ENCODE measurements at regions not wholly inside any gene's neighbourhood (a gene's known extent, or its start where the extent isn't known, plus 50 kb on each side); places are given as distances from the start of the nearest gene placed in this dataset.

DNA sequence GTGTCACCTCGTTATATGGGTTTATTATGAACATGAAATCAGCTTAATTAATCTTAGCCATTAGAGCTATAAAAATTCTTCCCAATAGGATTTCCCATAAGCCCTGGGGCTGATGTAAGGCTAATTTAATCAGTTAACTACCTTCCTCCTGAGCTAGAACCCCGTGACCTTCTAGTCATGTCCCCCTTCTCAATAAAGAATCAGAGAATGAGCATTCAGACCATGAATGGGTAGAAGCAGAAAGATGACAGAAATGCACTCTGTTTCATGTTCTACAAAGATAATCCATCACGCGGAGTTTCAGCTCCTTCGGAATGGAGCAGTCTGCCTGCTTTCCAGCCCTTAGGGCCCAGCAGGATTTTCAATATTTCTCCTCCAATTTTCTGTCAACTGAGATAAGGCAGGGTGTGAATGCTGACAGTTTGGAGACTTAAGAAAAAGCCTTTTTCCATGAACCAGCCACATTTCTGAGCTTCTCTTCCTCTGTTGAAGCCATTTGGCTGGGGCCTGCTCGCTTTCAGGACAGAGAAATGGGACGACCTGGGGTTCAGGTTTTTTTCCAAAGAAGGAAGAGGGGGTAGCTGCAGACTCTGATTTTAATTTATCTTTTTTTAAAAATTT lies 211.0 kb downstream of the NEBL start:
- Histone ChIP-seq H3K36me3 (no peaks in the 10 kb centered on the region), H3K9me3 (no peaks in the 10 kb centered on the region), H3K27me3 (no peaks in the 10 kb centered on the region), H3K27ac (no peak overlapping the region), H3K4me1 (ENCODE audit: control insufficient read depth in 1 of 2, insufficient read depth in 1 of 2, low read depth in 1 of 2, low read length in 1 of 2) (no peaks in the 10 kb centered on the region), H3K4me3 (ENCODE audit: low read depth in 1 of 2, low read length in 1 of 2) (no peak overlapping the region)
- TF ChIP-seq CTCF (IDR thresholded peaks at IDR 0.05): no peak

DNA sequence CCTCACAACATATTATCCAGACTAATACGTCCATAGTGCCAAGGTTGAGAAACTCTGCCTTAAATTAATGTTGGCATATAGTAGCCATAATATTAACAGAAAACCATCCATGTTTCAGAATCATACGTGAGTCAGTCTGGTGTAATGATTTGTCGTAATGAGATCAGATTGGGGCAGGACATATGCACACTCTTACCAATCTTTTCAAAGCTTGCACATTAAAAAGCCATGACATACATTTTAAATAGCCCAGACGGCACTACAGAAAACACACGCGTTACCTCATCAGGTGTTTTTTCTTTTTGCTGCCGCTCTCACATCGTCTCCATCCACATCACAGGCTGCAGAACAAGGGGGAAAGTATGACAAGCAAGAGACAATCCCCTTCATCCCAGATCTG lies 211.6 kb downstream of the NEBL start:
- Histone ChIP-seq H3K9me3 (no peaks in the 10 kb centered on the region), H3K36me3 (no peaks in the 10 kb centered on the region), H3K4me3 (ENCODE audit: low read depth in 1 of 2, low read length in 1 of 2) (no peak overlapping the region), H3K27ac (no peak overlapping the region), H3K27me3 (no peaks in the 10 kb centered on the region), H3K4me1 (ENCODE audit: control insufficient read depth in 1 of 2, insufficient read depth in 1 of 2, low read depth in 1 of 2, low read length in 1 of 2) (no peaks in the 10 kb centered on the region)
- no peak for TF ChIP-seq CTCF (IDR thresholded peaks at IDR 0.05)

GRCh38 chr10:20683345-20683744 lies 213.8 kb downstream of the NEBL start:
- no peak for TF ChIP-seq CTCF (IDR thresholded peaks at IDR 0.05)

GRCh38 chr10:20682782-20683181 lies 214.3 kb downstream of the NEBL start:
- Histone ChIP-seq H3K36me3 (no peaks in the 10 kb centered on the region), H3K4me1 (ENCODE audit: control insufficient read depth in 1 of 2, insufficient read depth in 1 of 2, low read depth in 1 of 2, low read length in 1 of 2) (no peaks in the 10 kb centered on the region), H3K27me3 (no peaks in the 10 kb centered on the region), H3K4me3 (ENCODE audit: low read depth in 1 of 2, low read length in 1 of 2) (no peak overlapping the region), H3K9me3 (no peaks in the 10 kb centered on the region), H3K27ac (no peak overlapping the region)
- no peak for TF ChIP-seq CTCF (IDR thresholded peaks at IDR 0.05)

More at GRCh38 chr10:20683345-20683744, 213.8 kb downstream of the NEBL start:
- H3K9me3 ChIP-seq: no peaks in the 10 kb centered on the region
- H3K4me1 ChIP-seq (ENCODE audit: control insufficient read depth in 1 of 2, insufficient read depth in 1 of 2, low read depth in 1 of 2, low read length in 1 of 2): no peaks in the 10 kb centered on the region
- H3K36me3 ChIP-seq: no peaks in the 10 kb centered on the region
- no peak overlapping the region for H3K4me3 ChIP-seq (ENCODE audit: low read depth in 1 of 2, low read length in 1 of 2)
- H3K27me3 ChIP-seq: no peaks in the 10 kb centered on the region
- H3K27ac ChIP-seq: no peak overlapping the region

DNA sequence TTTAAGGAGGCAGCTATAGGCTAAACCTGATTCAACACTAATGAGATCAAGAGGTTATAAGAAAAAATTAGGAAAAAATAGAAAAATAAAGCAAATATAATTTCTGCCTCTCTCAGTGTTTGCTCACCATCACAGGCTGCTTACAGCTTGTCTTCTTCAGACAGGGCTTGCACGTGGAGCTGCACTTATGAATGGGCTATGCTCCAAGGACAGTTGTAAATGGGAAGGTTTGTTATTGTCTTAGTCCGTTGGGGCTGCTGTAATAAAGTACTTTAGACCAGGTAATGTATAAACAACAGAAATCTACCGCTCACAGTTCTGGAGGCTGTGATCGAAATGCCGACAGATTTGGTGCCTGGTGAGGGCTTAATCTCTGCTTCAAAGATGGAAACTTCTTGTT lies 219.8 kb downstream of the NEBL start:
- Histone ChIP-seq H3K36me3 (no peaks in the 10 kb centered on the region), H3K9me3 (no peaks in the 10 kb centered on the region), H3K27me3 (no peaks in the 10 kb centered on the region), H3K4me1 (ENCODE audit: control insufficient read depth in 1 of 2, insufficient read depth in 1 of 2, low read depth in 1 of 2, low read length in 1 of 2) (no peaks in the 10 kb centered on the region), H3K27ac (no peak overlapping the region), H3K4me3 (ENCODE audit: low read depth in 1 of 2, low read length in 1 of 2) (no peak overlapping the region)
- no peak for TF ChIP-seq CTCF (IDR thresholded peaks at IDR 0.05)

DNA sequence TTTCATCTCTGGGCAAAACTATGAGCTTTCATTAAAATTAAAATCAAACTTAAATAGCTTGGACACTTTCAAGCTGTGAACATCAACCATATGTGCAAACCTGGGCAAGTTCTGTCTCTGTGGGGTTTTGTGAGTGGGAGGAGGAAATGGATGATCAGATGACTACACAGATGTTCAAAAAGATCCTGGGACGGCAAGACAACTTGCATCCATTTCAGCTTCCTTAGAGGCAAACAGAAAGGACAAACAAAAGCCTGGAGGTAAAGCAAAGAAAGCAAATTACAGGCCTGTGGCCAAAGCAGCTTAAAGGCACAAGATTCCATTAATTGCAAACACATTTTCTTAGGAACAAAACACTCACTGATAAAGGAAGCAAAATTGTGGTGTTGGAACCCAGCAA lies 222.2 kb downstream of the NEBL start:
- Histone ChIP-seq H3K4me3 (ENCODE audit: low read depth in 1 of 2, low read length in 1 of 2) (no peak overlapping the region), H3K27ac (no peak overlapping the region), H3K27me3 (no peaks in the 10 kb centered on the region), H3K4me1 (ENCODE audit: control insufficient read depth in 1 of 2, insufficient read depth in 1 of 2, low read depth in 1 of 2, low read length in 1 of 2) (no peaks in the 10 kb centered on the region), H3K9me3 (no peaks in the 10 kb centered on the region), H3K36me3 (no peaks in the 10 kb centered on the region)
- no peak for TF ChIP-seq CTCF (IDR thresholded peaks at IDR 0.05)

Data from neutrophil (primary cell).